ENCODE measurements at regions not wholly inside any gene's neighbourhood (a gene's known extent, or its start where the extent isn't known, plus 50 kb on each side); places are given as distances from the start of the nearest gene placed in this dataset.
"Not testable (repeated sequence)": the region's sequence is repeated elsewhere in the genome, so short reads cannot be mapped to it uniquely, and the experiment has no call there.

GRCh38 chr3:72080800-72081199 lies 295.9 kb upstream of the PROK2 start:
- DNase-seq (ENCODE audit: low spot score): no peak

DNA sequence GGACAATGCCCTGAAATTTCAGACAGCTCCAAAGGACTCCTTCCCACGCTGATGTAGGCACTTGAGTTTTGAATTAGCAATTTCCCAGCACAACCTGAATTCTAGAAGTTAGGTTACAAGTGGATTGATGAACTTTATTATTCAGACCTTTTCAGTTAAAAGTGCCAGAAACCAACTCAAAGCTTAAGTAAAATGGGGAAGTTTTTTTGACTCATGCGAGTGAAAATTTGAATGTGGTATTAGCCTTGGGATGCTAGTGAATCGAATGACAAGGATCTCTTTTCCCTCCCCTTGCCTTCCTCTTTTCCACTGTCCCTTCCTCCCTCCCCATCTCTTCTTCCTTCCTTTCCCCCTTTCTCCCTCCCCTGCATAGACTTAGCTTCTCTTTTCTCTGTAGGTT lies 295.1 kb upstream of the PROK2 start:
- DNase-seq (ENCODE audit: low spot score): no peak

- no peak for DNase-seq (ENCODE audit: low spot score)
These were observed 294.5 kb upstream of the PROK2 start for GRCh38 chr3:72079369-72079872.

DNA sequence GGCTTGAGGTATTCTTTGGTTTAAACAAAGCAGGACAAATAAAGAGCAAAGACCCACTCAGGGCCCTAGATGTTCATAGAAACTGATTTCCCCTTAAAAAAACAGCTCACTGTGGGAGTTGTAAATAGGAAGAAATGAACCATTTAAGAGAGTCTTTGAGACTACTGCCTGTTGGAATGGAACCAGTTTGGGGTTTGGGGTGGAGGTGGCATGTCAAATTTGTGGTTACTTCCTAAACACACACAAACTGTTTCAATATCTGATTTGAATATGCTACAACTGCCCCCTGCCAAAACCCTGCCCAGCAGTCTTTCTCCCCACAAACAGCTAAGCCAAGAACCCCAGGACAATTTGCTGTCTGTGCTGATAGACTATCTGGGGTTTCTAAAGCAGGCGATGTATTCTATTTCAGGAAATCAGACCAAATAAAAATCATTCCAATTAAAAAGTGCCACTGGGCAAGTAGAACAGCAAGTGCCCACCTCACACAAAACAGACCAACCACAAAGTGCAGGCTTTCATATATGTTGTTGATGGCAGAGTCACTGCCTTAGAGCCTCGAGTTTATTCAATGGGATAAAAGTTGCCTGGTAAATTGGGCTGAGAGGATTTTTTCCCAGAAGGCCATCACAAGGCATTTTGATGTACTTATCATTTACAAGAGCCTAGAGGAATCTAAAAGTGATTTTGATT lies 293.9 kb upstream of the PROK2 start:
- no peak for DNase-seq (ENCODE audit: low spot score)

DNA sequence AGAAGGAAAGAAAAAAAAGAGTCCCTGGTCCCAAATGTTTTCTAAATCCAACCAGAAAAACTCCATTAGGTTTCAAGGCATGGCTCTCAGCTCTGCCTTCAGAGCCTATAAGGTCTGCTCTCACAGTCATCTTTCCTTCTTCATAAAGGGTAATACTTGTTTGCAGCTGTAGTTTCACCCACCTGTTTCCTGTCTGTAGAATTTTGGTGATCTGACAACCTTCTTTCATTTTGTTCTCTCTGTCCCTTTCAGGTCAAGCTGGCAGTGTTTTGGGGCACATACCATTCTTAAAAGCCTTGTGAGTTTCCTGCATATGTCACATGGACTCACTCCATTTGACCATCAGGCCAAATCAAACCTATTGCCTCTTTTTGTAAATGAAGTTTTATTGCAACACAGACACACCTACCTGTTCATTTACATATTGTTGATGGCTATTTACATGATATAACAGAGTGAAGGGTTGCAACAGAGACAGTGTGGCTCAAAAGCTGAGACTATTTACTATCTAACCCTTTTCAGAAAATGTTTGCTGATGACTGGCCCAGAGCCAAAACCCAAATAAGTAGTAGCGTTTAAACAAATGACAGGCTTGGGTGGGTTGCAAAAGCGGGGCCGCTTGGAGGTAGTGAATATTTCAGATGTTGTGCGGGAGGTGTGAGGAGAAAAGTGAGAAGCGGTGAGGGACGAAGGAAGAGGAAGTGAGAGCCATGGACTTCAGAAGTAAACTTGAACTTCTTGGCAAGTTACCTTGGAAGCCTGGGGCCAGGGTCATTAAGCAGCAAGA lies 292.7 kb upstream of the PROK2 start:
- DNase-seq (ENCODE audit: low spot score): no peak

DNA sequence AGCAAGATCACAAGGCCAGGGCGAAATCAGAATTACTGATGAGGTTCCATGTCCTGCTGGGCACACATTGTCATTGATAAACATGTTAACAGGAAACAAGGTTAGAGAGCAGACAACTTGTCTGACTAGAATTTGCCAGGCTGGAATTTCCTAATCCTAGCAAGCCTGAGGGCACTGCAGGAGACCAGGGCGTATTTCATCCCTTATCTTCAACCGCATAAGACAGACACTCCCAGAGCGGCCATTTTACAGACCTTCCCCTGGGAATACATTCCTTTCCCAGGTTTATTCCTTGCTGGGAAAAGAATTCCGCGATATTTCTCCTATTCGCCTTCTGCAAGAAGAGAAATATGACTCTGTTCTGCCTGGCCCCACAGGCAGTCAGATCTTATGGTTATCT lies 290.9 kb upstream of the PROK2 start:
- DNase-seq (ENCODE audit: low spot score): not testable (repeated sequence)

GRCh38 chr3:72071624-72072023 lies 286.7 kb upstream of the PROK2 start:
- DNase-seq (ENCODE audit: low spot score): no peak

- DNase-seq (ENCODE audit: low spot score): no peak
These were observed 285.1 kb upstream of the PROK2 start for GRCh38 chr3:72070005-72070404.

DNA sequence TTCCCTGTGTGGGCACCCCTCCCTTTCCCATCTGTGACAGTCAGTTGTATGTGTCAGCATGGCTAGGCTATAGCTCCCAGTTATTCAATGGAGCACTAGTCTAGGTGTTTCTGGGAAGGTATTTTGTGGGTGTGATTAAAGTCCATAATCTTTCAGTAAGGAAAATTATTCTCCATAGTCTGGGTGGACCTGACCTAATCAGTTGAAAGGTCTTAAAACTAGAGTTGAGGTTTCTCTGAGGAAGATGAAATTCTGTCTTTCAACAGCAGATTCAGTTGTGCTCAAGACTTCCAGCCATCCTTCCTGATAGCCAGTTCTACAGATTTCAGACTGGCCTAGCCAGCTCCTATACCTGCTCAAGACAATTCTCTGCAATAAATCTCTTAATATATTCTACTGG lies 284.6 kb upstream of the PROK2 start:
- no peak for DNase-seq (ENCODE audit: low spot score)

- DNase-seq (ENCODE audit: low spot score): no peak
These were observed 283.7 kb upstream of the PROK2 start for GRCh38 chr3:72068621-72069020.

DNA sequence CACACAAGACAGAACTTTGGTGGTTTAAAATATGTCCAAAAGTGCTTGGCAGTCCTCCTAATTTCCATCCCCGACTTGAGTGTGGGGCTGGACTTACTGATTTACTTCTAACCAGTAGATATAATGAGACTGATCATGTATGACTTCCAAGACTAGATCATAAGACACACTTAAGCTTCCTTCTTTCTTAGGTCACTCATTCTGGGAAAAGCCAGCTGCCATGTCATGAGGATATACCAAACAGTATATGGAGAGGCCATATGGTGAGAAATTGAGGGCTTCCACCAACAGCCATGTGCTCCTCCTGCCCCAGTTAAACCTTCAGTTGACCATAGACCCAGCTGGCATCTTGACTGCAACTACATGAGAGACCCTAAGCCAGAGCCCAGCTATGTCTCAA lies 282.8 kb upstream of the PROK2 start:
- DNase-seq (ENCODE audit: low spot score): no peak

- no peak for DNase-seq (ENCODE audit: low spot score)
These were observed 281.1 kb upstream of the PROK2 start for GRCh38 chr3:72065872-72066641.

- no peak for DNase-seq (ENCODE audit: low spot score)
These were observed 280.3 kb upstream of the PROK2 start for GRCh38 chr3:72065236-72065635.

GRCh38 chr3:72064727-72065126 lies 279.8 kb upstream of the PROK2 start:
- DNase-seq (ENCODE audit: low spot score): not testable (repeated sequence)

DNA sequence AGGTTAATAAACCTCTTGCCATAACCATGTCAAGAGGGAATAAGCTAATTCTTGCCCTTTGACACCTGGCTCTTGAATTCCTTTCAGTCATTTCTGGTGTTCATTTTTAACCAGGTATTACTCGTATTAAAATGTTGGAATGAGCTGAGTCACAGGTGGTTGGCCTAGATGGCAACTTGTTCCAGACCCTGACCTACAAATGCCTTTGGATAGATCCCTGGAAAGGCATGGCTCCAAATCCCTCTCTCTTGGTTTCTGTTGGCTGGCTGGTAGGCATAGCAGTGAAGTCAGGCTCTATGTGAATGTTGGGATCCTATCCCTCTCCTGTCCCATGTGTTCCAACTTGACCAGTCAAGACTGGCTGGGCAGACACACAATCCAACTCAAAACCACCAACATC lies 277.1 kb upstream of the PROK2 start:
- DNase-seq (ENCODE audit: low spot score): no peak

- no peak for DNase-seq (ENCODE audit: low spot score)
These were observed 275.6 kb upstream of the PROK2 start for GRCh38 chr3:72060447-72061034.

GRCh38 chr3:72058493-72059081 lies 273.6 kb upstream of the PROK2 start:
- no peak for DNase-seq (ENCODE audit: low spot score)

- DNase-seq (ENCODE audit: low spot score): no peak
These were observed 270.5 kb upstream of the PROK2 start for GRCh38 chr3:72055436-72055835.

GRCh38 chr3:72054976-72055375 lies 270.0 kb upstream of the PROK2 start:
- DNase-seq (ENCODE audit: low spot score): no peak

DNA sequence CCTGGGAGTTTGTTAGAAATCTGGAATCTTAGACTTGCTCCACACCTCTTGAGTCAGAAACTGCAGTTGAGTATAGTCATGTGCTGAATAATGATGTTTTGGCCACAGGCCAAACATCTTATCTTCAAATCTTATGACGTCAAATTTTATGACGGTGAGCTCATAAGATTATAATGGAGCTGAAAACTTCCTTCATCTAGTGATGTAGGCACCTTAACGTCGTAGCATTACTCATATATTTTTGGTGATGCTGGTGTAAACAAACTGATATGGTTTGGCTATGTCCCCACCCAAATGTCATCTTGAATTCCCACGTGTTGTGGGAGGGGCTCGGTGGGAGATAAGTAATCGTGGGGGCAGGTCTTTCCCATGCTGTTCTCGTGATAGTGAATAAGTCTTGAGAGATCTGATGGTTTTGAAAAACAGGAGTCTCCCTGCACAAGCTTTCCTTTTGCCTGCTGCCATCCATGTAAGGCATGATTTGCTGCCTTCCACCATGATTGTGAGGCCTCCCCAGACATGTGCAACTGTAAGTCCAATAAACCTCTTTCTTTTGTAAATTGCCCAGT lies 268.0 kb upstream of the PROK2 start:
- DNase-seq (ENCODE audit: low spot score): no peak

GRCh38 chr3:72050771-72051170 lies 265.8 kb upstream of the PROK2 start:
- DNase-seq (ENCODE audit: low spot score): no peak
